Astrocyte (in vitro differentiated cells and primary cell): ENCODE measurements at regions not wholly inside any gene's neighbourhood (a gene's known extent, or its start where the extent isn't known, plus 50 kb on each side); places are given as distances from the start of the nearest gene placed in this dataset.

Experiments
- DNase-seq: peaks from one replicate; pipeline ENCODE4 v3.0.0-alpha.2; 2010; ENCODE audit warnings: low read depth
- FAIRE-seq: peaks from 2 replicates; lab custom pipeline; 2011; peaks lifted over from hg19 to GRCh38; lab: Jason Lieb, UNC
- H2AFZ ChIP-seq: 2 replicates; pipeline ENCODE4 v1.6.0; 2012; ENCODE audit warnings: low read depth, low read length, inconsistent platforms
- H3K27ac ChIP-seq: 2 replicates; pipeline ENCODE4 v1.5.1; 2011; ENCODE audit warnings: low read depth, low read length, inconsistent platforms
- H3K27me3 ChIP-seq: 2 replicates; pipeline ENCODE4 v1.6.0; 2011; ENCODE audit warnings: low read length, inconsistent platforms; ENCODE audit not compliant: insufficient read depth
- H3K36me3 ChIP-seq: 2 replicates; pipeline ENCODE4 v1.5.1; 2011; ENCODE audit warnings: low read length, inconsistent platforms; ENCODE audit not compliant: insufficient read depth
- H3K4me1 ChIP-seq: 2 replicates; pipeline ENCODE4 v1.5.1; 2011; ENCODE audit warnings: low read length, inconsistent platforms; ENCODE audit not compliant: insufficient read depth
- H3K4me2 ChIP-seq: 2 replicates; pipeline ENCODE4 v1.6.0; 2012; ENCODE audit warnings: low read length, inconsistent platforms
- H3K4me3 ChIP-seq: 2 replicates; pipeline ENCODE4 v1.5.1; 2011; ENCODE audit warnings: low read depth, mild to moderate bottlenecking, low read length, inconsistent platforms; ENCODE audit not compliant: insufficient read depth
- H3K79me2 ChIP-seq: 2 replicates; pipeline ENCODE4 v1.6.0; 2012; ENCODE audit warnings: mild to moderate bottlenecking, low read length, inconsistent platforms; ENCODE audit not compliant: insufficient read depth
- H3K9ac ChIP-seq: 2 replicates; pipeline ENCODE4 v1.6.0; 2012; ENCODE audit warnings: mild to moderate bottlenecking, low read length, inconsistent platforms
- H3K9me3 ChIP-seq: 2 replicates; pipeline ENCODE4 v1.5.1; 2012; ENCODE audit warnings: low read depth, mild to moderate bottlenecking, low read length, inconsistent platforms; ENCODE audit not compliant: insufficient read depth
- H4K20me1 ChIP-seq: 2 replicates; pipeline ENCODE4 v1.6.0; 2012; ENCODE audit warnings: low read length, inconsistent platforms; ENCODE audit not compliant: insufficient read depth
- H3K27ac Mint-ChIP-seq: one replicate; pipeline ENCODE4 v1.8.0; 2021; ENCODE audit warnings: mild to moderate bottlenecking, mixed read lengths; ENCODE audit not compliant: unreplicated experiment
- H3K27me3 Mint-ChIP-seq: one replicate; pipeline ENCODE4 v1.8.0; 2021; ENCODE audit warnings: low read depth, mixed read lengths; ENCODE audit not compliant: unreplicated experiment
- H3K36me3 Mint-ChIP-seq: one replicate; pipeline ENCODE4 v1.8.0; 2021; ENCODE audit warnings: low read depth, mixed read lengths; ENCODE audit not compliant: unreplicated experiment
- H3K4me1 Mint-ChIP-seq: one replicate; pipeline ENCODE4 v1.8.0; 2021; ENCODE audit warnings: low read depth, mixed read lengths; ENCODE audit not compliant: unreplicated experiment
- H3K4me3 Mint-ChIP-seq: one replicate; pipeline ENCODE4 v1.8.0; 2021; ENCODE audit warnings: mild to moderate bottlenecking, moderate library complexity, mixed read lengths; ENCODE audit not compliant: unreplicated experiment
- H3K9me3 Mint-ChIP-seq: one replicate; pipeline ENCODE4 v1.8.0; 2021; ENCODE audit warnings: mild to moderate bottlenecking, mixed read lengths; ENCODE audit not compliant: unreplicated experiment
- CTCF ChIP-seq: IDR thresholded peaks from 2 replicates; pipeline ENCODE4 v1.5.1; 2011; ENCODE audit warnings: low read depth, mild to moderate bottlenecking, inconsistent platforms, low read length, moderate library complexity; ENCODE audit not compliant: insufficient read depth
- EZH2 ChIP-seq: IDR thresholded peaks from 2 replicates; pipeline ENCODE4 v1.6.1; 2012; ENCODE audit warnings: mild to moderate bottlenecking, low read length, inconsistent platforms; ENCODE audit not compliant: insufficient read depth

GRCh38 chr5:124301850-124302249, 444.6 kb downstream of the ZNF608 start:
- no peak overlapping the region for H3K27ac ChIP-seq

DNA sequence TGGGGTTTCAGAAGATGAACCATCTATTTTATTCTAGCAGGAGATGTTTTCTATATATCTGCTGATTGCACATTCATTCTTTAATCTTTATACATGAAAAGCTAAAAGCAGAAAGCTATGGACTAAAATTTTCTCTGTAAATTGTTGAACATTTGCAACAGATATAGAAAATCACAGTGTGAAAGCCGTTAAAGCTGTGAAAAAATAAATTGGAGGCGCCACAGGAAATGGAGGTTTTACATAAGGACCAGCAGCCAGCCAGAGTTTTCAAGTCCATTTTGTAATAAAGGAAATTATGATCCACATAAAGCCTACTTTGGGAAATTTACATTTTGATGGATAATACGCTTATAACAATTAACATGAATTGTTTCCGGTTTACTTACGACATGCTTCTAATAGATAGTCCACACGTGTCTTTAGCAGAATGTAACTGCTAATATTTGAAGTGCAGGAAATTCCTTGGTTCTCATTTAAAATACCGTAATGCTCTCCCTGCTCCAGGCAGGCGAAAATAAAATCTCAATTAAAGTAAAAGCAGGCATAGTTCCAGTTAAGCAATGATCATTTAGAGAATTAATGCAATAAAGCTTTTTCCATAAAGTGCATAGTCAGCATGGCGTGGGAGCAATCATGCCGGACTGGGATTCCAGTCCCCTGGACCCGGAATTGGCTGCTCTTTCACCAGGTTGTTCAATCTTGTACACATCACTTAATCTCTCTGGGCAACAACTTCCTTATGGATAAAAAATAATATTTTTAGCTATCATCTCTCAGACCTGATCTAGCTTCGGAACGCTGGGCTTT, 445.4 kb downstream of the ZNF608 start:
- Histone ChIP-seq H3K27ac (no peak overlapping the region), H4K20me1 (no peaks in the 10 kb centered on the region), H3K9ac (no peak overlapping the region), H3K79me2 (no peaks in the 10 kb centered on the region), H2AFZ (no peak overlapping the region), H3K9me3 (no peaks in the 10 kb centered on the region), H3K4me3 (no peak overlapping the region), H3K27me3 (no peaks in the 10 kb centered on the region), H3K4me1 (peaks cover 6% of the 10 kb centered on the region), H3K36me3 (no peaks in the 10 kb centered on the region), H3K4me2 (no peak overlapping the region)
- peaks cover 2% of the 10 kb centered on the region for H3K9me3 Mint-ChIP-seq
- H3K27ac Mint-ChIP-seq = peak overlapping the region; percentile 79
- H3K4me3 Mint-ChIP-seq = no peak overlapping the region
- no peak for TF ChIP-seq CTCF
- TF ChIP-seq EZH2 = no peak
- no peaks in the 10 kb centered on the region for H3K27me3 Mint-ChIP-seq
- DNase-seq (no peak), FAIRE-seq (no peak)
- peaks cover 20% of the 10 kb centered on the region for H3K4me1 Mint-ChIP-seq
- H3K36me3 Mint-ChIP-seq = no peaks in the 10 kb centered on the region

More at GRCh38 chr5:124301850-124302249, 444.6 kb downstream of the ZNF608 start:
- Histone ChIP-seq H2AFZ (no peak overlapping the region), H3K27me3 (no peaks in the 10 kb centered on the region), H3K9ac (no peak overlapping the region), H3K4me3 (no peak overlapping the region), H3K9me3 (no peaks in the 10 kb centered on the region), H4K20me1 (no peaks in the 10 kb centered on the region), H3K36me3 (no peaks in the 10 kb centered on the region), H3K4me1 (peaks cover 6% of the 10 kb centered on the region), H3K4me2 (peak overlapping the region; percentile 42), H3K79me2 (no peaks in the 10 kb centered on the region)
- peak overlapping the region; percentile 86 for H3K27ac Mint-ChIP-seq
- H3K27me3 Mint-ChIP-seq = no peaks in the 10 kb centered on the region
- DNase-seq (peak; percentile 82), FAIRE-seq (no peak)
- no peak overlapping the region for H3K4me3 Mint-ChIP-seq
- peaks cover 20% of the 10 kb centered on the region for H3K4me1 Mint-ChIP-seq
- no peaks in the 10 kb centered on the region for H3K36me3 Mint-ChIP-seq
- TF ChIP-seq EZH2 (no peak), CTCF (no peak)
- H3K9me3 Mint-ChIP-seq = peaks cover 2% of the 10 kb centered on the region

- Mint-ChIP-seq H3K4me3 (no peak overlapping the region), H3K36me3 (no peaks in the 10 kb centered on the region)
Observed at GRCh38 chr5:124297826-124298225, 448.6 kb downstream of the ZNF608 start.

More at GRCh38 chr5:124297826-124298225, 448.6 kb downstream of the ZNF608 start:
- Histone ChIP-seq H2AFZ (no peak overlapping the region), H3K9ac (no peak overlapping the region), H4K20me1 (no peaks in the 10 kb centered on the region), H3K9me3 (no peaks in the 10 kb centered on the region), H3K4me3 (no peak overlapping the region), H3K27ac (no peak overlapping the region), H3K27me3 (no peaks in the 10 kb centered on the region), H3K4me1 (peaks cover 6% of the 10 kb centered on the region), H3K4me2 (no peak overlapping the region), H3K79me2 (no peaks in the 10 kb centered on the region), H3K36me3 (no peaks in the 10 kb centered on the region)
- FAIRE-seq (no peak), DNase-seq (no peak)
- peaks cover 20% of the 10 kb centered on the region for H3K4me1 Mint-ChIP-seq
- no peaks in the 10 kb centered on the region for H3K27me3 Mint-ChIP-seq
- TF ChIP-seq CTCF = no peak
- TF ChIP-seq EZH2 = no peak
- peaks cover 6% of the 10 kb centered on the region for H3K9me3 Mint-ChIP-seq
- no peak overlapping the region for H3K27ac Mint-ChIP-seq
